ENCODE measurements at regions not wholly inside any gene's neighbourhood (a gene's known extent, or its start where the extent isn't known, plus 50 kb on each side); places are given as distances from the start of the nearest gene placed in this dataset.

DNA sequence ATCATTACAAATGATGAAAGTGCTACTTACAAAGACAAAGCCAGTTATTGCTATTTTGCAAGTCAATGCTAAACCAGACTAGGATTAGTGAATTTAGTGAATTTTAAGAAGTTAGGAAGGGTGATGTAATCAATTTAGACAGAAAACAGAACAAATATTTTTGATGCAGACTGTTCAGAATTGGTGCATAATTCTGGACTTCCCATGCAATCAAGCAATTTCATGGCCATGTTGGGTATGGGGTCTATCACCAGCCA is 85.4 kb downstream of the CH25H start:
- Histone ChIP-seq H3K4me2 (ENCODE audit: insufficient read depth, insufficient read length, low read length) (no peak overlapping the region), H4K8ac (replicated peaks; ENCODE audit: insufficient read length, low read depth, low read length) (no peak overlapping the region), H3K56ac (ENCODE audit: insufficient read length, low read depth, low read length) (no peak overlapping the region), H3K4me1 (ENCODE audit: insufficient read depth, low read length) (no peaks in the 10 kb centered on the region), H3K18ac (ENCODE audit: insufficient read length, low read depth, low read length) (no peak overlapping the region), H3K9me3 (ENCODE audit: control insufficient read depth, low read depth, low read length) (no peaks in the 10 kb centered on the region), H4K5ac (ENCODE audit: insufficient read length, low read depth, low read length) (no peak overlapping the region), H3K27me3 (ENCODE audit: insufficient read depth, low read length) (no peaks in the 10 kb centered on the region), H4K20me1 (ENCODE audit: control insufficient read depth, insufficient read depth, insufficient read length) (no peaks in the 10 kb centered on the region), H3K14ac (ENCODE audit: insufficient read depth, low read length) (no peak overlapping the region), H3K23ac (ENCODE audit: insufficient read length, low read depth, low read length) (no peak overlapping the region), H3K4ac (ENCODE audit: low read depth, low read length) (no peak overlapping the region), H2AFZ (ENCODE audit: low read length) (no peak overlapping the region), H3K23me2 (ENCODE audit: insufficient read length, low read depth, low read length, poor library complexity, severe bottlenecking) (no peaks in the 10 kb centered on the region), H2BK20ac (ENCODE audit: low read depth, low read length, poor library complexity, severe bottlenecking) (no peak overlapping the region), H2BK12ac (ENCODE audit: insufficient read length, low read depth, low read length) (no peak overlapping the region), H3K27ac (ENCODE audit: insufficient read length, low read depth, low read length) (no peak overlapping the region), H3K79me1 (ENCODE audit: insufficient read depth, low read depth, low read length, poor library complexity, severe bottlenecking) (no peaks in the 10 kb centered on the region), H4K91ac (ENCODE audit: insufficient read length, low read depth, low read length) (no peak overlapping the region), H2AK5ac (ENCODE audit: insufficient read length, low read length) (no peak overlapping the region), H2BK120ac (ENCODE audit: low read depth, low read length, poor library complexity, severe bottlenecking) (no peak overlapping the region), H2BK5ac (ENCODE audit: insufficient read length, low read length) (no peak overlapping the region), H3K79me2 (ENCODE audit: insufficient read depth, low read length) (no peaks in the 10 kb centered on the region), H3K9ac (ENCODE audit: extremely low read depth, insufficient read length, low read length) (no peak overlapping the region), H2BK15ac (ENCODE audit: low read depth, low read length) (no peak overlapping the region), H3T11ph (ENCODE audit: low read length) (no peak overlapping the region)
- no peaks in the 10 kb centered on the region for H3K27me3 Mint-ChIP-seq (ENCODE audit: low read depth)
- no peak overlapping the region for H3K4me3 Mint-ChIP-seq
- TF ChIP-seq, protein P1, sequence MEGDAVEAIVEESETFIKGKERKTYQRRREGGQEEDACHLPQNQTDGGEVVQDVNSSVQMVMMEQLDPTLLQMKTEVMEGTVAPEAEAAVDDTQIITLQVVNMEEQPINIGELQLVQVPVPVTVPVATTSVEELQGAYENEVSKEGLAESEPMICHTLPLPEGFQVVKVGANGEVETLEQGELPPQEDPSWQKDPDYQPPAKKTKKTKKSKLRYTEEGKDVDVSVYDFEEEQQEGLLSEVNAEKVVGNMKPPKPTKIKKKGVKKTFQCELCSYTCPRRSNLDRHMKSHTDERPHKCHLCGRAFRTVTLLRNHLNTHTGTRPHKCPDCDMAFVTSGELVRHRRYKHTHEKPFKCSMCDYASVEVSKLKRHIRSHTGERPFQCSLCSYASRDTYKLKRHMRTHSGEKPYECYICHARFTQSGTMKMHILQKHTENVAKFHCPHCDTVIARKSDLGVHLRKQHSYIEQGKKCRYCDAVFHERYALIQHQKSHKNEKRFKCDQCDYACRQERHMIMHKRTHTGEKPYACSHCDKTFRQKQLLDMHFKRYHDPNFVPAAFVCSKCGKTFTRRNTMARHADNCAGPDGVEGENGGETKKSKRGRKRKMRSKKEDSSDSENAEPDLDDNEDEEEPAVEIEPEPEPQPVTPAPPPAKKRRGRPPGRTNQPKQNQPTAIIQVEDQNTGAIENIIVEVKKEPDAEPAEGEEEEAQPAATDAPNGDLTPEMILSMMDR (conservative IDR thresholded peaks at IDR 0.05): no peak
- H3K4me1 Mint-ChIP-seq: peaks cover 0 to 2% of the 10 kb centered on the region in 2 experiments; a peak in 1 of 4 replicates
- no peaks in the 10 kb centered on the region; a peak in 1 of 7 replicates for H3K36me3 Mint-ChIP-seq (ENCODE audit: insufficient read depth in 1 of 3, low read depth in 3 of 3)
- H3K27ac Mint-ChIP-seq: no peak overlapping the region
- no peak for DNase-seq
- H3K9me3 Mint-ChIP-seq: no peaks in the 10 kb centered on the region
